Testis (tissue), 2 donors: ENCODE measurements at regions not wholly inside any gene's neighbourhood (a gene's known extent, or its start where the extent isn't known, plus 50 kb on each side); places are given as distances from the start of the nearest gene placed in this dataset.

Source experiments
- DNase-seq: peaks from one replicate; pipeline ENCODE4 v3.0.0-alpha.2; 2019
- H3K27ac ChIP-seq, 2 donors: fragments of 200-600 bp; sonication (generic); one replicate each; pipeline ENCODE4 v1.5.1; 2019
- H3K27me3 ChIP-seq: fragments of 200-600 bp; sonication (generic); one replicate; pipeline ENCODE4 v1.5.1; 2019
- H3K36me3 ChIP-seq: fragments of 200-600 bp; sonication (generic); one replicate; pipeline ENCODE4 v1.5.1; 2017; ENCODE audit warnings: low read depth; ENCODE audit errors: missing control alignments
- H3K4me1 ChIP-seq: fragments of 200-600 bp; sonication (generic); one replicate; pipeline ENCODE4 v1.5.1; 2019
- H3K4me3 ChIP-seq, 2 donors: fragments of 200-600 bp; sonication (generic); one replicate each; pipeline ENCODE4 v1.5.1; 2017 to 2019
- H3K9me3 ChIP-seq: fragments of 200-600 bp; sonication (generic); one replicate; pipeline ENCODE4 v1.5.1; 2017
- CTCF ChIP-seq, 3 experiments: fragments of 450-650 bp in 2 of 3; fragments of 200-600 bp in 1 of 3; sonication (generic) in 1 of 3; IDR thresholded peaks; one replicate each; pipeline ENCODE4 v1.5.1; 2016 to 2019; ENCODE audit warnings: antibody characterized with exemption in 3 of 3, mild to moderate bottlenecking in 2 of 3, moderate library complexity in 1 of 3
- POLR2A ChIP-seq: fragments of 450-650 bp; IDR thresholded peaks from one replicate; pipeline ENCODE4 v1.6.1; 2017; ENCODE audit warnings: antibody characterized with exemption, mild to moderate bottlenecking, moderate library complexity
- WGBS, 2 donors: methylation state at CpG; one replicate each; pipeline ENCODE4 v1.1.5; 2018; 5-methylcytosine and 5-hydroxymethylcytosine counted together
- intact Hi-C: fragments of 100-400 bp; cut with DNase I; formaldehyde crosslinking; loops from one replicate; pipeline ENCODE4 v1.15.1; 2023; ENCODE audit warnings: low total_unique reads

DNA sequence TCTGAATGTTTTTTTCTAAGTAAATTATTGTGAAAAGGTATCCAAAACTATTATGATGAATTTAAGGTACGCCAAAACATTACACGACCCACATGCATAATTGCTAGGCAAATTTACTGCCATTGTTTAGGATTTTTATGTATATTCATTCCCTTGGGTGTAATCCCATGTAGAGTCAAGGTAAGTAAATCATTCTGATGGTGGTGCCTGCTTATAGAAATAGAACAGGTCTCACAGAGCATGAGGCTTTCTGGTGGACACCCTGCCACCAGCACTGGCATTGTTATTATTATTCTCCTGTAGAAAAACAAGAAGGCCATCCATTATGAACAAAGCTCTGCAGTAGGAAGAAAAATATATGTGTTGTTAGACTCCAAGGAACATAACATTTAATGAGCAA lies 111.7 kb upstream of the ZNF804B start:
- no peak overlapping the region for H3K27ac ChIP-seq
- H3K4me3 ChIP-seq = no peak overlapping the region
- no peaks in the 10 kb centered on the region for H3K36me3 ChIP-seq
- no peaks in the 10 kb centered on the region for H3K9me3 ChIP-seq
- intact Hi-C loops = no loop called here
- DNase-seq = no peak
- no peaks in the 10 kb centered on the region for H3K4me1 ChIP-seq
- TF ChIP-seq POLR2A (no peak), CTCF (IDR thresholded peaks at IDR 0.05) (no peak)
- no peaks in the 10 kb centered on the region for H3K27me3 ChIP-seq
- WGBS, 2 donors = 48 to 54% methylated on average over 2 of the region's 2 CpGs

DNA sequence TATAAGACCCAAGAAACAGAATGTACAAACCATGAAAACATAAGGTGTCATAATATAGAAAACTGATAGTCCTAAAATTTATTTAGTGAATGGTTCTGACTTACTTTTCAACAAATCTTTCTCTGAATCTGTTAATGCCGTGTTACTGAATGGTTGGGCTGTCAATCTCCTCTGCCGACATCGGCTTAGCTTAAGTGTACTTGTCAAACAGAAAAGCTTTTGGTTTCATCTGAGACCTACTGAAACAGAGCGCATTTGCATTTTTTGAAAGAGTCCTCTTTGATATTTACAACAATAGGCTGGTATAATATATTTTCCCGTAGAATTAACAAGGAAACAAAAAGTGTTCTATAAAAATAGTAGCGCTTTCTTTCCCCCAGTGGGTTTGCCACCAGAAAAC lies 120.9 kb upstream of the ZNF804B start:
- no peak for TF ChIP-seq POLR2A
- no peak for TF ChIP-seq CTCF (IDR thresholded peaks at IDR 0.05)
- Histone ChIP-seq H3K36me3 (no peaks in the 10 kb centered on the region), H3K27me3 (no peaks in the 10 kb centered on the region), H3K4me1 (no peaks in the 10 kb centered on the region), H3K9me3 (no peaks in the 10 kb centered on the region), H3K27ac (no peak overlapping the region), H3K4me3 (no peak overlapping the region)
- DNase-seq = no peak
- 91 to 92% methylated on average over 6 of the region's 6 CpGs for WGBS, 2 donors
- intact Hi-C loops = no loop called here

- TF ChIP-seq POLR2A (no peak), CTCF (IDR thresholded peaks at IDR 0.05) (no peak)
- no peaks in the 10 kb centered on the region for H3K4me1 ChIP-seq
- no peaks in the 10 kb centered on the region for H3K27me3 ChIP-seq
- H3K4me3 ChIP-seq = no peak overlapping the region
- H3K9me3 ChIP-seq = no peaks in the 10 kb centered on the region
- no peaks in the 10 kb centered on the region for H3K36me3 ChIP-seq
- no peak overlapping the region for H3K27ac ChIP-seq
- intact Hi-C loops = no loop called here
- DNase-seq = no peak
Measured at GRCh38 chr7:88637795-88638194, 121.7 kb upstream of the ZNF804B start.

- Histone ChIP-seq H3K27me3 (no peaks in the 10 kb centered on the region), H3K4me1 (no peaks in the 10 kb centered on the region), H3K4me3 (no peak overlapping the region), H3K27ac (no peak overlapping the region), H3K9me3 (no peaks in the 10 kb centered on the region), H3K36me3 (no peaks in the 10 kb centered on the region)
- WGBS, 2 donors = 57 to 88% methylated on average over 1 of the region's 1 CpG
- no peak for DNase-seq
- no peak for TF ChIP-seq POLR2A
- intact Hi-C loops = no loop called here
Measured at GRCh38 chr7:88635149-88635548, 124.4 kb upstream of the ZNF804B start.

DNA sequence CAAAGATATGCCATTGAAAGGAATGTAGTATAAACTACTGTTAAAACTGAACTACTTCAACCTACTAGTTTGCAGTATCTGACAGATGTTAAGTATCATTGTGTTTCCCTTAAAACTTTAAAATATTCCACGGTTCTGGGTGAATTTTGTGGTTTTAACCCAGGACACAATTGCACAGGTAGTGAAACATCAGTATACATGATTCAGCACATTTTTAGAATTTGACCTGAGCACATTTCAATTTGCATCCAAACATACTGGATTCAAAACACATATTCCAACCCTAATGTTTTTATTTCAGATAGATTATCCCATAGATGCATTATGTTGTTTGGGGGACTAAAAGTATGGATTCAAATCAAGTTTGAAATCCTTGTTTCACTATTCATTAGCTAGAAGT lies 129.9 kb upstream of the ZNF804B start:
- TF ChIP-seq CTCF (IDR thresholded peaks at IDR 0.05) = no peak
- no peak for TF ChIP-seq POLR2A
- no peak overlapping the region for H3K4me3 ChIP-seq
- no peak for DNase-seq
- WGBS, 2 donors = 83 to 93% methylated on average over 1 of the region's 1 CpG
- H3K9me3 ChIP-seq = no peaks in the 10 kb centered on the region
- H3K27me3 ChIP-seq = no peaks in the 10 kb centered on the region
- H3K27ac ChIP-seq = no peak overlapping the region
- H3K36me3 ChIP-seq = no peaks in the 10 kb centered on the region
- no peaks in the 10 kb centered on the region for H3K4me1 ChIP-seq
- intact Hi-C loops = no loop called here
